ENCODE measurements at regions not wholly inside any gene's neighbourhood (a gene's known extent, or its start where the extent isn't known, plus 50 kb on each side); places are given as distances from the start of the nearest gene placed in this dataset.
"Not testable (repeated sequence)": the region's sequence is repeated elsewhere in the genome, so short reads cannot be mapped to it uniquely, and the experiment has no call there.

DNA sequence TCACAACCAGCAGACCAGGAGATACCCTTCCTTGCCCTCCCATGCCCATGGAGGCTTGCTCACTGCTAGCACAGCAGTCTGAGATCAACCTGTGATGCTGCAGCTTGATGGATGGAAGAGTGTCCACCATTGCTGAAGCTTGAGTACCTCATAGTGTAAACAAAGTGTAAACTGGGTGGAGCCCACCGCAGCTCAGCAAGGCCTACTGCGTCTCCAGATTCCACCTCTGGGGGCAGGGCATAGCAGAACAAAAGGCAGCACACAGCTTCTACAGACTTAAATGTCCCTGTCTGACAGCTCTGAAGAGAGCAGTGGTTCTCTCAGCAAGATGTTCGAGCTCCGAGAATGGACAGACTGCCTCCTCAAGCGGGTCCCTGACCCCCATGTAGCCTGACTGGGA lies 608.8 kb downstream of the CETN3 start:
- H3K4me3 ChIP-seq (ENCODE audit: extremely low read depth in 1 of 4, insufficient read depth in 2 of 4, low read depth in 3 of 4, low read length in 4 of 4); H3K27ac ChIP-seq (ENCODE audit: low read depth, low read length); H4K20me1 ChIP-seq (replicated peaks in 1 of 2; ENCODE audit: control insufficient read depth in 1 of 2, insufficient read depth in 2 of 2, low read length in 2 of 2); H2BK12ac ChIP-seq (ENCODE audit: low read depth, low read length); H2BK20ac ChIP-seq (ENCODE audit: low read length); H3K23me2 ChIP-seq (ENCODE audit: low read depth, low read length); H4K5ac ChIP-seq (ENCODE audit: insufficient read length, low read depth, low read length); H3K4ac ChIP-seq (replicated peaks; ENCODE audit: insufficient read length, low read depth, low read length); DNase-seq (ENCODE audit: low read depth in 1 of 2, low spot score in 2 of 2); H3K14ac ChIP-seq (ENCODE audit: insufficient read length); H3K9me3 ChIP-seq (ENCODE audit: insufficient read depth in 2 of 2, low read depth in 1 of 2, low read length in 1 of 2); H2AK5ac ChIP-seq (ENCODE audit: low read depth, low read length); H3K4me1 ChIP-seq (replicated peaks in 1 of 4; ENCODE audit: control insufficient read depth in 3 of 4, insufficient read depth in 4 of 4, low read length in 3 of 4); H3K79me2 ChIP-seq (ENCODE audit: control insufficient read depth in 1 of 2, insufficient read depth in 2 of 2, low read length in 2 of 2); H2BK120ac ChIP-seq (replicated peaks; ENCODE audit: low read depth, low read length); FAIRE-seq; H2BK5ac ChIP-seq (ENCODE audit: low read depth, low read length); POLR2A ChIA-PET (ENCODE audit: partially characterized antibody); H3K27me3 ChIP-seq (replicated peaks in 1 of 4; ENCODE audit: control insufficient read depth in 3 of 4, extremely low read depth in 1 of 4, insufficient read depth in 3 of 4, low read length in 3 of 4); H3K18ac ChIP-seq (ENCODE audit: extremely low read depth, low read length); H3K23ac ChIP-seq (ENCODE audit: insufficient read length); H2BK15ac ChIP-seq (ENCODE audit: low read length); H4K91ac ChIP-seq (replicated peaks; ENCODE audit: insufficient read length, low read length); H3K56ac ChIP-seq (replicated peaks; ENCODE audit: insufficient read length, low read depth, low read length); H3K36me3 ChIP-seq (ENCODE audit: control insufficient read depth in 2 of 4, insufficient read depth in 4 of 4, low read length in 3 of 4); H3K9ac ChIP-seq (replicated peaks in 1 of 4; ENCODE audit: extremely low read depth in 1 of 4, low read depth in 3 of 4, low read length in 3 of 4); H3K4me2 ChIP-seq (ENCODE audit: insufficient read depth in 1 of 2, low read depth in 2 of 2, low read length in 2 of 2); H3K79me1 ChIP-seq (ENCODE audit: low read depth, low read length): not testable (repeated sequence)
- 94% methylated on average over 5 of the region's 5 CpGs; no CpG with 5 or more reads in 1 of the 2 experiments for WGBS, 2 experiments (ENCODE audit: extremely low coverage in 1 of 2, insufficient coverage in 1 of 2, insufficient read length in 1 of 2, insufficient replicate concordance in 2 of 2, low coverage in 1 of 2, low lambda C conversion rate in 2 of 2, missing lambda C conversion rate in 1 of 2)
- CTCF ChIA-PET (ENCODE audit: partially characterized antibody), result interaction anchor here (0.7 to 3.2 kb wide), 7 partner anchors 14 to 1077 kb away, joined by 3 to 7 read pairs (median 3); no protein-coding TSS in a partner anchor
- peak overlapping the region; percentile 41; the same call in 1 of the 2 replicates for H4K8ac ChIP-seq (ENCODE audit: extremely low read depth, insufficient read depth, low read length)
- peak; percentile 12 to 22; a peak in 2 of 4 replicates for TF ChIP-seq RAD21 (IDR thresholded peaks at IDR 0.05 in 1 of 2, conservative IDR thresholded peaks at IDR 0.05 in 1 of 2; ENCODE audit: low read depth in 2 of 2, low read length in 2 of 2)
- H2AFZ ChIP-seq (ENCODE audit: low read length), result peak overlapping the region; percentile 62; the same call in 1 of the 2 replicates

DNA sequence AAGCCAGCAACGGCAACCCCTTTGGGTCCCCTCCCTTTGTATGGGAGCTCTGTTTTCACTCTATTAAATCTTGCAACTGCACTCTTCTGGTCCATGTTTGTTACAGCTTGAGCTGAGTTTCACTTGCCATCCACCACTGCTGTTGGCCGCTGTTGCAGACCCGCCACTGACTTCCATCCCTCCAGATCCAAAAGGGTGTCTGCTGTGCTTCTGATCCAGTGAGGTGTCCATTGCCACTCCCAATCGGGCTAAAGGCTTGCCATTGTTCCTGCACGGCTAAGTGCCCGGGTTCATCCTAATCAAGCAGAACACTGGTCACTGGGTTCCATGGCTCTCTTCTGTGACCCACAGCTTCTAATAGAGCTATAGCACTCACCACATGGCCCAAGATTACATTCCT lies 615.1 kb downstream of the CETN3 start:
- H4K8ac ChIP-seq (ENCODE audit: extremely low read depth, insufficient read depth, low read length); H3K4me3 ChIP-seq (ENCODE audit: extremely low read depth in 1 of 4, insufficient read depth in 2 of 4, low read depth in 3 of 4, low read length in 4 of 4); H3K23ac ChIP-seq (ENCODE audit: insufficient read length); DNase-seq (ENCODE audit: low read depth in 1 of 2, low spot score in 2 of 2); H3K79me1 ChIP-seq (ENCODE audit: low read depth, low read length); H2BK120ac ChIP-seq (replicated peaks; ENCODE audit: low read depth, low read length); H4K5ac ChIP-seq (ENCODE audit: insufficient read length, low read depth, low read length); H2BK12ac ChIP-seq (ENCODE audit: low read depth, low read length); H2AFZ ChIP-seq (ENCODE audit: low read length); H3K4me2 ChIP-seq (ENCODE audit: insufficient read depth in 1 of 2, low read depth in 2 of 2, low read length in 2 of 2); H3K9ac ChIP-seq (replicated peaks in 1 of 4; ENCODE audit: extremely low read depth in 1 of 4, low read depth in 3 of 4, low read length in 3 of 4); H3K27ac ChIP-seq (ENCODE audit: low read depth, low read length); H3K4me1 ChIP-seq (replicated peaks in 1 of 4; ENCODE audit: control insufficient read depth in 3 of 4, insufficient read depth in 4 of 4, low read length in 3 of 4); POLR2A ChIA-PET (ENCODE audit: partially characterized antibody); H3K18ac ChIP-seq (ENCODE audit: extremely low read depth, low read length); H3K4ac ChIP-seq (replicated peaks; ENCODE audit: insufficient read length, low read depth, low read length); H2AK5ac ChIP-seq (ENCODE audit: low read depth, low read length); H2BK15ac ChIP-seq (ENCODE audit: low read length); H4K91ac ChIP-seq (replicated peaks; ENCODE audit: insufficient read length, low read length); FAIRE-seq; H2BK5ac ChIP-seq (ENCODE audit: low read depth, low read length); H3K27me3 ChIP-seq (replicated peaks in 1 of 4; ENCODE audit: control insufficient read depth in 3 of 4, extremely low read depth in 1 of 4, insufficient read depth in 3 of 4, low read length in 3 of 4); H3K14ac ChIP-seq (ENCODE audit: insufficient read length); H2BK20ac ChIP-seq (ENCODE audit: low read length); H3K23me2 ChIP-seq (ENCODE audit: low read depth, low read length); H4K20me1 ChIP-seq (replicated peaks in 1 of 2; ENCODE audit: control insufficient read depth in 1 of 2, insufficient read depth in 2 of 2, low read length in 2 of 2); H3K56ac ChIP-seq (replicated peaks; ENCODE audit: insufficient read length, low read depth, low read length); CTCF ChIA-PET (ENCODE audit: partially characterized antibody); H3K79me2 ChIP-seq (ENCODE audit: control insufficient read depth in 1 of 2, insufficient read depth in 2 of 2, low read length in 2 of 2); H3K36me3 ChIP-seq (ENCODE audit: control insufficient read depth in 2 of 4, insufficient read depth in 4 of 4, low read length in 3 of 4); H3K9me3 ChIP-seq (ENCODE audit: insufficient read depth in 2 of 2, low read depth in 1 of 2, low read length in 1 of 2): not testable (repeated sequence)
- WGBS, 2 experiments (ENCODE audit: extremely low coverage in 1 of 2, insufficient coverage in 1 of 2, insufficient read length in 1 of 2, insufficient replicate concordance in 2 of 2, low coverage in 1 of 2, low lambda C conversion rate in 2 of 2, missing lambda C conversion rate in 1 of 2), result 94% methylated on average over 6 of the region's 6 CpGs; no CpG with 5 or more reads in 1 of the 2 experiments
